PFSK-1 (cell line): ENCODE measurements at regions not wholly inside any gene's neighbourhood (a gene's known extent, or its start where the extent isn't known, plus 50 kb on each side); places are given as distances from the start of the nearest gene placed in this dataset.

ENCODE experiments used
- FOXP2 ChIP-seq: optimal IDR thresholded peaks from 2 replicates; pipeline ENCODE3; 2011; ENCODE audit warnings: borderline replicate concordance, control low read depth, inconsistent platforms; ENCODE audit not compliant: insufficient read depth; ENCODE audit errors: extremely low read length, extremely low read depth
- POLR2AphosphoS5 ChIP-seq: IDR thresholded peaks from 2 replicates; pipeline ENCODE4 v1.6.1; 2012; ENCODE audit warnings: low read depth, mild to moderate bottlenecking, control low read depth, low read length, moderate library complexity
- SIN3A ChIP-seq: IDR thresholded peaks from 2 replicates; pipeline ENCODE4 v1.6.1; 2012; ENCODE audit warnings: mild to moderate bottlenecking, low read length, moderate library complexity, borderline replicate concordance; ENCODE audit not compliant: insufficient read depth
- TAF1 ChIP-seq: IDR thresholded peaks from 2 replicates; pipeline ENCODE4 v1.6.1; 2012; ENCODE audit warnings: low read length, control low read depth, borderline replicate concordance; ENCODE audit not compliant: insufficient read depth
- TF ChIP-seq, protein P1 (sequence below), 2 experiments: IDR thresholded peaks; 2 replicates each; pipeline versions ENCODE4 v1.6.1 to v1.8.0; 2011 to 2012; ENCODE audit warnings: low read depth in 2 of 2, low read length in 2 of 2, control low read depth in 1 of 2, inconsistent platforms in 1 of 2, mild to moderate bottlenecking in 1 of 2, moderate library complexity in 1 of 2; ENCODE audit not compliant: insufficient read depth in 1 of 2

GRCh38 chr5:93322974-93323860 lies 257.8 kb downstream of the NR2F1-AS1 start:
- TF ChIP-seq, protein P1, sequence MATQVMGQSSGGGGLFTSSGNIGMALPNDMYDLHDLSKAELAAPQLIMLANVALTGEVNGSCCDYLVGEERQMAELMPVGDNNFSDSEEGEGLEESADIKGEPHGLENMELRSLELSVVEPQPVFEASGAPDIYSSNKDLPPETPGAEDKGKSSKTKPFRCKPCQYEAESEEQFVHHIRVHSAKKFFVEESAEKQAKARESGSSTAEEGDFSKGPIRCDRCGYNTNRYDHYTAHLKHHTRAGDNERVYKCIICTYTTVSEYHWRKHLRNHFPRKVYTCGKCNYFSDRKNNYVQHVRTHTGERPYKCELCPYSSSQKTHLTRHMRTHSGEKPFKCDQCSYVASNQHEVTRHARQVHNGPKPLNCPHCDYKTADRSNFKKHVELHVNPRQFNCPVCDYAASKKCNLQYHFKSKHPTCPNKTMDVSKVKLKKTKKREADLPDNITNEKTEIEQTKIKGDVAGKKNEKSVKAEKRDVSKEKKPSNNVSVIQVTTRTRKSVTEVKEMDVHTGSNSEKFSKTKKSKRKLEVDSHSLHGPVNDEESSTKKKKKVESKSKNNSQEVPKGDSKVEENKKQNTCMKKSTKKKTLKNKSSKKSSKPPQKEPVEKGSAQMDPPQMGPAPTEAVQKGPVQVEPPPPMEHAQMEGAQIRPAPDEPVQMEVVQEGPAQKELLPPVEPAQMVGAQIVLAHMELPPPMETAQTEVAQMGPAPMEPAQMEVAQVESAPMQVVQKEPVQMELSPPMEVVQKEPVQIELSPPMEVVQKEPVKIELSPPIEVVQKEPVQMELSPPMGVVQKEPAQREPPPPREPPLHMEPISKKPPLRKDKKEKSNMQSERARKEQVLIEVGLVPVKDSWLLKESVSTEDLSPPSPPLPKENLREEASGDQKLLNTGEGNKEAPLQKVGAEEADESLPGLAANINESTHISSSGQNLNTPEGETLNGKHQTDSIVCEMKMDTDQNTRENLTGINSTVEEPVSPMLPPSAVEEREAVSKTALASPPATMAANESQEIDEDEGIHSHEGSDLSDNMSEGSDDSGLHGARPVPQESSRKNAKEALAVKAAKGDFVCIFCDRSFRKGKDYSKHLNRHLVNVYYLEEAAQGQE (IDR thresholded peaks at IDR 0.05; ENCODE audit: insufficient read depth in 1 of 2, low read depth in 2 of 2, low read length in 2 of 2) = no peak
- TF ChIP-seq FOXP2 = no peak
- no peak for TF ChIP-seq SIN3A
- TF ChIP-seq POLR2AphosphoS5 = no peak
- TF ChIP-seq TAF1 = no peak

DNA sequence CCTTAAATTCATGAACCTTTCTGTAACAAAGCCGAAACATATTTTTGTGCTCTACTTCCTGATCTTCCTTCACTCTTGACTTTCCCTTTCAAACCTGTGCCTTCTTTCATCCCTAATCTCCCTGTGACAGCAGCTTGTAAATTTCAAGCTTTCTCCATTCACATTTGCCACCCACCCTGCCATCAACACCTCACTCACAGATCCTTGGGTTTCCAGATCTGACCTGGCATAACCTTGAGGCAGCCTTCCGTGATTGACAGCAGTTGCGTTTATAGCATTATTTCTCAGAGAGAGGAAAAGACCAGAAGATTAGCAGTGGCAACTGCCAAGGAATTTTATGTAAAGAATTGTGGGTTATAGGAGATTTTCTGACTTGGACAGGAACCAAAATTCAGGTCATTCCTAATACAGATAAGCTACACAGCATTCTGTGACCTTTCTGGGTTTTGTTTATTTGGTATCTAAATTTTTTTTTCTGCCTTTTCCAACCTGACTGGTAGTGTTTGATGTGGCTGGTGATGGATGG lies 260.0 kb downstream of the NR2F1-AS1 start:
- no peak for TF ChIP-seq FOXP2
- no peak for TF ChIP-seq POLR2AphosphoS5
- no peak for TF ChIP-seq TAF1

- TF ChIP-seq TAF1 (no peak), FOXP2 (no peak), SIN3A (no peak), POLR2AphosphoS5 (no peak)
- TF ChIP-seq, protein P1 (IDR thresholded peaks at IDR 0.05; ENCODE audit: insufficient read depth in 1 of 2, low read depth in 2 of 2, low read length in 2 of 2) = no peak
Observed at GRCh38 chr5:93313672-93314071, 267.3 kb downstream of the NR2F1-AS1 start.

GRCh38 chr5:93311881-93312280 lies 269.1 kb downstream of the NR2F1-AS1 start:
- TF ChIP-seq, protein P1 (IDR thresholded peaks at IDR 0.05; ENCODE audit: insufficient read depth in 1 of 2, low read depth in 2 of 2, low read length in 2 of 2) = no peak
- no peak for TF ChIP-seq TAF1
- no peak for TF ChIP-seq SIN3A
- no peak for TF ChIP-seq POLR2AphosphoS5
- TF ChIP-seq FOXP2 = no peak

DNA sequence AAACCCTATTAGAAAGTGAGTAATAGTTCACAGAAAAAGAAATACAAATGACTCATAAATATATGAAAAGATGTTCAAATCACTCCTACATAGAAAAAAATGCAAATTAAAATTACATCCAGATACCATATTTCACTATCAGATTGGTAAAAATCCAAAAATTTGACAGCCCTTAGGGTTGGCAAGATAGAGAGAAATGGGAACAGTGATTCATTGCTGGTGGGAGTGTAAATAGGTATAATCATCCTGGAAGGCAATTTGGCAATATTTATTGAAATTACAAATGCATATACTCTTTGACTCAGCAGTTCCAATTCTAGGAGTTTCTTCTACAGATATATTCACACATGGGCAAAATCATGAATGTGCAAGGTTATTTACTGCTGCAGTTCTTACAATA lies 273.5 kb downstream of the NR2F1-AS1 start:
- TF ChIP-seq, protein P1 (IDR thresholded peaks at IDR 0.05; ENCODE audit: insufficient read depth in 1 of 2, low read depth in 2 of 2, low read length in 2 of 2) = no peak
- no peak for TF ChIP-seq POLR2AphosphoS5
- TF ChIP-seq TAF1 = no peak
- no peak for TF ChIP-seq FOXP2
- TF ChIP-seq SIN3A = no peak
